Astrocyte (in vitro differentiated cells and primary cell): ENCODE measurements at regions not wholly inside any gene's neighbourhood (a gene's known extent, or its start where the extent isn't known, plus 50 kb on each side); places are given as distances from the start of the nearest gene placed in this dataset.
"Not testable (repeated sequence)": the region's sequence is repeated elsewhere in the genome, so short reads cannot be mapped to it uniquely, and the experiment has no call there.

ENCODE experiments used
- DNase-seq: peaks from one replicate; pipeline ENCODE4 v3.0.0-alpha.2; 2010; ENCODE audit warnings: low read depth
- FAIRE-seq: peaks from 2 replicates; lab custom pipeline; 2011; peaks lifted over from hg19 to GRCh38; lab: Jason Lieb, UNC
- H2AFZ ChIP-seq: 2 replicates; pipeline ENCODE4 v1.6.0; 2012; ENCODE audit warnings: low read depth, low read length, inconsistent platforms
- H3K27ac ChIP-seq: 2 replicates; pipeline ENCODE4 v1.5.1; 2011; ENCODE audit warnings: low read depth, low read length, inconsistent platforms
- H3K27me3 ChIP-seq: 2 replicates; pipeline ENCODE4 v1.6.0; 2011; ENCODE audit warnings: low read length, inconsistent platforms; ENCODE audit not compliant: insufficient read depth
- H3K36me3 ChIP-seq: 2 replicates; pipeline ENCODE4 v1.5.1; 2011; ENCODE audit warnings: low read length, inconsistent platforms; ENCODE audit not compliant: insufficient read depth
- H3K4me1 ChIP-seq: 2 replicates; pipeline ENCODE4 v1.5.1; 2011; ENCODE audit warnings: low read length, inconsistent platforms; ENCODE audit not compliant: insufficient read depth
- H3K4me2 ChIP-seq: 2 replicates; pipeline ENCODE4 v1.6.0; 2012; ENCODE audit warnings: low read length, inconsistent platforms
- H3K4me3 ChIP-seq: 2 replicates; pipeline ENCODE4 v1.5.1; 2011; ENCODE audit warnings: low read depth, mild to moderate bottlenecking, low read length, inconsistent platforms; ENCODE audit not compliant: insufficient read depth
- H3K79me2 ChIP-seq: 2 replicates; pipeline ENCODE4 v1.6.0; 2012; ENCODE audit warnings: mild to moderate bottlenecking, low read length, inconsistent platforms; ENCODE audit not compliant: insufficient read depth
- H3K9ac ChIP-seq: 2 replicates; pipeline ENCODE4 v1.6.0; 2012; ENCODE audit warnings: mild to moderate bottlenecking, low read length, inconsistent platforms
- H3K9me3 ChIP-seq: 2 replicates; pipeline ENCODE4 v1.5.1; 2012; ENCODE audit warnings: low read depth, mild to moderate bottlenecking, low read length, inconsistent platforms; ENCODE audit not compliant: insufficient read depth
- H4K20me1 ChIP-seq: 2 replicates; pipeline ENCODE4 v1.6.0; 2012; ENCODE audit warnings: low read length, inconsistent platforms; ENCODE audit not compliant: insufficient read depth
- H3K27ac Mint-ChIP-seq: one replicate; pipeline ENCODE4 v1.8.0; 2021; ENCODE audit warnings: mild to moderate bottlenecking, mixed read lengths; ENCODE audit not compliant: unreplicated experiment
- H3K27me3 Mint-ChIP-seq: one replicate; pipeline ENCODE4 v1.8.0; 2021; ENCODE audit warnings: low read depth, mixed read lengths; ENCODE audit not compliant: unreplicated experiment
- H3K36me3 Mint-ChIP-seq: one replicate; pipeline ENCODE4 v1.8.0; 2021; ENCODE audit warnings: low read depth, mixed read lengths; ENCODE audit not compliant: unreplicated experiment
- H3K4me1 Mint-ChIP-seq: one replicate; pipeline ENCODE4 v1.8.0; 2021; ENCODE audit warnings: low read depth, mixed read lengths; ENCODE audit not compliant: unreplicated experiment
- H3K4me3 Mint-ChIP-seq: one replicate; pipeline ENCODE4 v1.8.0; 2021; ENCODE audit warnings: mild to moderate bottlenecking, moderate library complexity, mixed read lengths; ENCODE audit not compliant: unreplicated experiment
- H3K9me3 Mint-ChIP-seq: one replicate; pipeline ENCODE4 v1.8.0; 2021; ENCODE audit warnings: mild to moderate bottlenecking, mixed read lengths; ENCODE audit not compliant: unreplicated experiment

DNA sequence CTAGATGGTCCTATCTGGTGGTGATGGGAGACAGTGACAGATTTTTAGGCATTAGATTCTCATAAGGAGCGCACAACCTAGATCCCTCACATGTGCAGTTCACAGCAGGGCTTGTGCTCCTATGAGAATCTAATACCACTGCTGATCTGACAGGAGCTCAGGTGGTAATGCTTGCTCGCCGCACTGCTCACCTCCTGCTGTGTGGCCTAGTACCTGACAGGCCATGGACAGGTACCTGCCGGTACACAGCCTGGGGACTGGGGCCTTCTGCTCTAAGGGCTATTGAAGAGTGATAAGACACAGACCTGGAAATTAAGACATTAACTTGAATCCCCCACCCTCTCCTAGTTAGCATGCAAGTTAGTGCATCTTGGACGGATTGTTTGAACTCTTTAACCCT, 64.4 kb downstream of the KLRB1 start:
- H3K4me1 ChIP-seq, H3K4me2 ChIP-seq, H3K36me3 Mint-ChIP-seq, H3K36me3 ChIP-seq, H3K27me3 ChIP-seq, H3K4me1 Mint-ChIP-seq, H3K27ac Mint-ChIP-seq, H4K20me1 ChIP-seq, H3K4me3 ChIP-seq, H3K27me3 Mint-ChIP-seq, H3K9ac ChIP-seq, H3K9me3 ChIP-seq, DNase-seq, H3K27ac ChIP-seq, H3K79me2 ChIP-seq, H2AFZ ChIP-seq, H3K4me3 Mint-ChIP-seq, H3K9me3 Mint-ChIP-seq, FAIRE-seq: not testable (repeated sequence)

- H3K9ac ChIP-seq, H3K4me3 Mint-ChIP-seq, H3K4me2 ChIP-seq, H3K9me3 ChIP-seq, H3K36me3 ChIP-seq, H3K79me2 ChIP-seq, H3K36me3 Mint-ChIP-seq, H3K27ac Mint-ChIP-seq, H3K27me3 ChIP-seq, H3K4me3 ChIP-seq, H3K4me1 ChIP-seq, H3K9me3 Mint-ChIP-seq, H2AFZ ChIP-seq, DNase-seq, H4K20me1 ChIP-seq, H3K4me1 Mint-ChIP-seq, FAIRE-seq, H3K27me3 Mint-ChIP-seq, H3K27ac ChIP-seq: not testable (repeated sequence)
Observed at GRCh38 chr12:9542827-9543226, 64.9 kb downstream of the KLRB1 start.

DNA sequence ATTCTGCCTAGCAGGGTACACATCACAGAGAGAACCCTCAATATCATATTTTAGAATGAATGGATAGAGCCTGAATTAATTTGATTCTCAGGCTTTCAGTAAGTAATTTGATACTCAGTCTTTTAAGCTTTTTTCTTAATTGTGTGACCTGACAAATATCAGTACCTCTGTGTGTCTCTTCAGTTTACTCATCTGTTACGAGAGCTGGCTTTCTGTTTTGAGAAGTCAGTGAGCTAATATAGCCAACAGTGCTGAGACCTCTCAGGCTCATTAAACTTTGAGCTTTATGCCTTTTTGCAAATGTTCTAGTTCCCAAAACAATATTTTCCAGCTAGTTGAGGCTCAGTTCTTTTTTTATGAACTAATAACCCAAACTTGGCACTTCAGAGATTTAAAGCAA, 91.8 kb downstream of the KLRB1 start:
- not testable (repeated sequence) for H3K4me1 ChIP-seq, H3K36me3 Mint-ChIP-seq, H3K27ac ChIP-seq, H3K79me2 ChIP-seq, H3K9me3 ChIP-seq, H3K27ac Mint-ChIP-seq, FAIRE-seq, H3K4me3 Mint-ChIP-seq, H3K9me3 Mint-ChIP-seq, H2AFZ ChIP-seq, H3K27me3 ChIP-seq, DNase-seq, H3K4me2 ChIP-seq, H3K36me3 ChIP-seq, H3K4me3 ChIP-seq, H3K9ac ChIP-seq, H3K27me3 Mint-ChIP-seq, H3K4me1 Mint-ChIP-seq, H4K20me1 ChIP-seq

GRCh38 chr12:9512695-9513094, 95.0 kb downstream of the KLRB1 start:
- H4K20me1 ChIP-seq, H3K4me1 Mint-ChIP-seq, H3K4me2 ChIP-seq, H3K27me3 ChIP-seq, DNase-seq, H3K4me3 Mint-ChIP-seq, H3K4me3 ChIP-seq, H3K27me3 Mint-ChIP-seq, H3K79me2 ChIP-seq, H3K9me3 Mint-ChIP-seq, H3K27ac ChIP-seq, H3K4me1 ChIP-seq, H3K9ac ChIP-seq, FAIRE-seq, H3K9me3 ChIP-seq, H3K36me3 ChIP-seq, H3K27ac Mint-ChIP-seq, H3K36me3 Mint-ChIP-seq, H2AFZ ChIP-seq: not testable (repeated sequence)

DNA sequence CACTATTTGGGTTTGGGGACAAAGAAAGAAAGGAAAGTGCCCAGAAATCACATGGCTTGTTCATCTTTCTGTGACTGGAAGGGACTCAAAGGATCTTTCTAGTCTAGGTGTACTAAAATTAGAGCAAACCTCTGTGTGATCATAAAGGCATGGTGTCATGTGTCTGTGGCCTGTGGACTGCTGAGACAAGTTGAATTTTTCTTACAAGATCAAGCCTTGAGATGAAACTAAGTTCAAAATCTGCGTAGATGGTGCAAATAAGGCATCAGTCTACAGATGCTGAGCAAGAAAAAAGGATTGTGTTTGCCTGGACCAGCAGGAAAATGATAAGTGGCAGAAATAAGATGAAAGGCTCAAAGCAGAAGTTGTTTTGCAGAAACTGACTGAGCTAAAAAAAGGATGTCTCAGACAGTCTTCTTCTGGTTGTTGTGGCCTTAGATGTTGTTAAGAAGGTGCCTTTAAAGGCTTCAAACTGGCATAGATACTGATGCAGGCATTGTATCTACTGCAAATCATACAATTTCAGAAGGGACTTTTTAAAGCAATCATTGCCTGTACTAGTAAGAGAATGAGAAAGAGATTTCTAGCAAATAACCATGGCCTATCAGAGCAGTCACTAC, 97.2 kb downstream of the KLRB1 start:
- H3K4me2 ChIP-seq, H3K9me3 Mint-ChIP-seq, H2AFZ ChIP-seq, H4K20me1 ChIP-seq, H3K27ac ChIP-seq, DNase-seq, H3K4me1 ChIP-seq, H3K79me2 ChIP-seq, H3K4me1 Mint-ChIP-seq, H3K36me3 ChIP-seq, H3K4me3 Mint-ChIP-seq, H3K27me3 ChIP-seq, H3K4me3 ChIP-seq, H3K36me3 Mint-ChIP-seq, H3K27me3 Mint-ChIP-seq, FAIRE-seq, H3K27ac Mint-ChIP-seq, H3K9ac ChIP-seq, H3K9me3 ChIP-seq: not testable (repeated sequence)
